NB4 (cell line): ENCODE measurements at regions not wholly inside any gene's neighbourhood (a gene's known extent, or its start where the extent isn't known, plus 50 kb on each side); places are given as distances from the start of the nearest gene placed in this dataset.

Experiments
- CTCF ChIP-seq: IDR thresholded peaks from one replicate; pipeline ENCODE4 v1.5.1; 2012; ENCODE audit warnings: low read depth, low read length
- TF ChIP-seq, protein P1 (sequence below): IDR thresholded peaks from 2 replicates; pipeline ENCODE4 v1.6.1; 2011; ENCODE audit warnings: low read depth, low read length

GRCh38 chr1:68287241-68287640 lies 54.9 kb upstream of the WLS start:
- TF ChIP-seq, protein P1, sequence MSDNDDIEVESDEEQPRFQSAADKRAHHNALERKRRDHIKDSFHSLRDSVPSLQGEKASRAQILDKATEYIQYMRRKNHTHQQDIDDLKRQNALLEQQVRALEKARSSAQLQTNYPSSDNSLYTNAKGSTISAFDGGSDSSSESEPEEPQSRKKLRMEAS, result no peak
- TF ChIP-seq CTCF, result no peak
